ENCODE measurements at regions not wholly inside any gene's neighbourhood (a gene's known extent, or its start where the extent isn't known, plus 50 kb on each side); places are given as distances from the start of the nearest gene placed in this dataset.

DNA sequence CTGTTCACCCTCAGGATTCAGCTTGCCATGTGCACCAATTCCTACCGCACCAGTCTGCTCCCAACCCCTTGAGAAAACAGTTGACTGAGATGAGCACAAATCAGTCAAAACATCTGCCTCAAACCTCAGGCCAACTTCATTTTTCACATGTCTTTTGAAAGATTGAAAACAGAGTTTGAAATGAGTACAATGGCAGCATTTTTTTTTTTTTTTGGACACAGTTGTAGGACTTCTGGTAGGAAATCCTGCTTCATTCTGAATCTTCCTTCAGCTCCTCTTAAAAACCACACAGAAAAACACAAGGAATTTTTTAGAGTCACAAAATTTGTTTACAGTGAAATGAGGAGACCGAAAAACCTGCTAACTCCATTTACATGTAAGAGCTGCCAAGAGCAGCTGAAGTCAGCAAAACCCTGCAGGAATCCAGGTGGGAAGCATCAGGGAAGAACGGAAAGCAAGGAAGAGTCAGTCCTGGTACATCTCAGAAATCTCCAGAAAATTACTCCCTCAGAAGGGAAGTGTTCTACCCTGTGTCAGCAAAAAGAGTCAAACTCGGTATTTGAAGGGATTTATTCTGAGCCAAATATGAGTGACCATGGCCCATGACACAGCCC lies 100.3 kb upstream of the TMTC1 start:
- H3K4me3 ChIP-seq, result no peak overlapping the region
- H3K27me3 ChIP-seq, result no peaks in the 10 kb centered on the region
- no peaks in the 10 kb centered on the region for H3K4me1 ChIP-seq
- no peaks in the 10 kb centered on the region for H3K9me3 ChIP-seq
- no peak for TF ChIP-seq POLR2A (IDR thresholded peaks at IDR 0.05)
- TF ChIP-seq, protein P1, sequence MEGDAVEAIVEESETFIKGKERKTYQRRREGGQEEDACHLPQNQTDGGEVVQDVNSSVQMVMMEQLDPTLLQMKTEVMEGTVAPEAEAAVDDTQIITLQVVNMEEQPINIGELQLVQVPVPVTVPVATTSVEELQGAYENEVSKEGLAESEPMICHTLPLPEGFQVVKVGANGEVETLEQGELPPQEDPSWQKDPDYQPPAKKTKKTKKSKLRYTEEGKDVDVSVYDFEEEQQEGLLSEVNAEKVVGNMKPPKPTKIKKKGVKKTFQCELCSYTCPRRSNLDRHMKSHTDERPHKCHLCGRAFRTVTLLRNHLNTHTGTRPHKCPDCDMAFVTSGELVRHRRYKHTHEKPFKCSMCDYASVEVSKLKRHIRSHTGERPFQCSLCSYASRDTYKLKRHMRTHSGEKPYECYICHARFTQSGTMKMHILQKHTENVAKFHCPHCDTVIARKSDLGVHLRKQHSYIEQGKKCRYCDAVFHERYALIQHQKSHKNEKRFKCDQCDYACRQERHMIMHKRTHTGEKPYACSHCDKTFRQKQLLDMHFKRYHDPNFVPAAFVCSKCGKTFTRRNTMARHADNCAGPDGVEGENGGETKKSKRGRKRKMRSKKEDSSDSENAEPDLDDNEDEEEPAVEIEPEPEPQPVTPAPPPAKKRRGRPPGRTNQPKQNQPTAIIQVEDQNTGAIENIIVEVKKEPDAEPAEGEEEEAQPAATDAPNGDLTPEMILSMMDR (IDR thresholded peaks at IDR 0.05), result no peak
- intact Hi-C loops (cut with DNase I; ENCODE audit: low total_unique reads), result no loop called here
- 56 to 59% methylated on average over 4 of the region's 4 CpGs for WGBS, 2 donors
- H3K36me3 ChIP-seq (ENCODE audit: low read depth, missing control alignments), result no peaks in the 10 kb centered on the region
- DNase-seq, result no peak
- H3K27ac ChIP-seq, result no peak overlapping the region

DNA sequence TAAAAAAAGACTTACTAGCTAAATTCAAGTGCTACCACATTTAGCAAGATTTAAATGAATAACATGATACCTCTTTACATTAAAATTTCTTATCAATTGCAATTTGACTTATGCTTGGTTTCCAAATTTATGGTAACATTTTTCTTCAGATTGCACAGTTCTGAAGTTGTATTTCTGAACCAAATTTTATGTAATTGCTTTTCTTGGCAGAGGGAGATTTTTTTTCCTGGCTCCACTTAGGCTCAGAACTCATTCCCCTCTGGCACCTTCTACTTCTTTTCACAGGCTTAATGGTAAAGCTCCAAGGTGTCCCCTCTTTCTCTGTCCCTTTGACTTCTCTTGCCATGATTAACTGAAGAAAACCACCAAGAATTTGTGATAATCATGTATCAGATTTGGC lies 99.8 kb upstream of the TMTC1 start:
- H3K27ac ChIP-seq, result no peak overlapping the region
- intact Hi-C loops (cut with DNase I; ENCODE audit: low total_unique reads), result no loop called here
- H3K9me3 ChIP-seq, result no peaks in the 10 kb centered on the region
- no peaks in the 10 kb centered on the region for H3K4me1 ChIP-seq
- H3K36me3 ChIP-seq (ENCODE audit: low read depth, missing control alignments), result no peaks in the 10 kb centered on the region
- no peak overlapping the region for H3K4me3 ChIP-seq
- no peaks in the 10 kb centered on the region for H3K27me3 ChIP-seq
- TF ChIP-seq, protein P1 (IDR thresholded peaks at IDR 0.05), result no peak
- TF ChIP-seq POLR2A (IDR thresholded peaks at IDR 0.05), result no peak
- DNase-seq, result no peak

DNA sequence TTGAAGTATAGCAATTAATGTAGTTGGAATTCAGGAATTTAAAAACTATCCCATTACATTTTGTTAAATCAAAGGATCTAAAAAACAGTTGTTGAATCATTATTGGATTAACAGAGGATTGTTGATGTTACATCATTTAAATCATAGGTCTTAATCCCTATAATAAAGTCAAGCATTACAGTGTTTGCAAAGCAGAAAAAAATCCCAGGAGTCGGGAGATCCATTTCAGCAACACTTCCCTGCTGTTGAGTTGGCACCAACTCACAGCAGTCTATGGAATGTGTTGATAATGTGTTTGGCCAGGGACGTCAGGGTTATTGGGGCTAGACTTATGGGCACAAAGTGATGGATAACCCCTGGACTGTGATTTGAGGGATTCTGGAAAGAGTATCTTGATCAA lies 99.1 kb upstream of the TMTC1 start:
- TF ChIP-seq, protein P1 (IDR thresholded peaks at IDR 0.05), result no peak
- TF ChIP-seq POLR2A (IDR thresholded peaks at IDR 0.05), result no peak
- Histone ChIP-seq H3K4me1 (no peaks in the 10 kb centered on the region), H3K4me3 (no peak overlapping the region), H3K27me3 (no peaks in the 10 kb centered on the region), H3K36me3 (ENCODE audit: low read depth, missing control alignments) (no peaks in the 10 kb centered on the region), H3K9me3 (no peaks in the 10 kb centered on the region), H3K27ac (no peak overlapping the region)
- WGBS, 2 donors, result 52 to 64% methylated on average over 2 of the region's 2 CpGs
- DNase-seq, result no peak
- intact Hi-C loops (cut with DNase I; ENCODE audit: low total_unique reads), result no loop called here

DNA sequence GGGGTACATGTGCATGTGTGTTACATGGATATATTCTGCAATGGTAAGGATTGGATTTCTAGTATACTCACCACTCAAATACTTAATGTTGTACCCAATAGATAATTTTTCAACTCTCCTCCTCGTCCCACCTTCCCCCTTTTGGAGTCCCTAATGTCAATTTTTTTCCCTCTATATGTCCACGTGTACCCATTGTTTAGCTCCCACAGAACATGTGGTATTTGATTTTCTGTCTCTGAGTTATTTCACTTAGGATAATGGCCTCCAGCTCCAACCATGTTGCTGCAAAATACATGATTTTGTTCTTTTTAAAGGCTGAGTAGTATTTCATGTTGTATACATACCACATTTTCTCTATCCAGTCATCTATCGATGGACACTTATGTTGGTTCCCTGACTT lies 97.2 kb upstream of the TMTC1 start:
- DNase-seq, result no peak
- TF ChIP-seq, protein P1 (IDR thresholded peaks at IDR 0.05), result no peak
- intact Hi-C loops (cut with DNase I; ENCODE audit: low total_unique reads), result no loop called here
- Histone ChIP-seq H3K9me3 (no peaks in the 10 kb centered on the region), H3K4me3 (no peak overlapping the region), H3K4me1 (no peaks in the 10 kb centered on the region), H3K27ac (no peak overlapping the region), H3K27me3 (no peaks in the 10 kb centered on the region), H3K36me3 (ENCODE audit: low read depth, missing control alignments) (no peaks in the 10 kb centered on the region)
- 82 to 90% methylated on average over 3 of the region's 3 CpGs for WGBS, 2 donors

DNA sequence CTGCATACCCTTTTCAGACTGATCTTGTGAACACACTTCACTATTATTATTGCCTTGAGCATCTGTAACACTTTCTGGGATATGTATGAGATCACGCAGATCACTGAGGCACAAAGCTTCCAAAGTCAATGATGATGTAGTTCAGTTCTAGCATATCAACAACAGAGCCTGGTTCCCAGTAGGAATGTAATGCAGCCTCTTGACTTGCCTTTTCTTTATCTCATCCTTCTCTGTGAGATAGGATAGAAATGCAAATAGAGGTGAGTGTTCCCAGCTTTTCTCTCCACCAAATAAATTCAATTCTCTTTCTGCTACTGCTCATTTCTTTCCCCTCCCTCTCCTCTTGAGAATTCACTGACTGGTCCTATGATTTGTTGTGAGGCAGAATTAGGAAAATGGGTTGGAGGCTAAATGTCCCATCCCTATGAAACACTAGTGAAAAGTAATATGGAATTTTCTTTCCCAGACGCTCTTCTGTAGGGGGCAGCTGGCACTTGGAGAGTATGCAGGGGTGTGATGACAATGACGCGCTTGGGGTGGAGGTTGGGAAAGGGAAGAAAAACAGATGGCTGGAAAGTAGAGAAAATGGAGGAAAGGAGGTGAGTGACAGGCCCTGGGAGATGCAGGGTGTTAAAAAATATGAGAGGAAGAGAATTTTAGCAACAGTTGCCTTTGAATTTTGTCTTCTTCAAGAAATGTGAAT lies 96.0 kb upstream of the TMTC1 start:
- intact Hi-C loops (cut with DNase I; ENCODE audit: low total_unique reads), result no loop called here
- no peak overlapping the region for H3K4me3 ChIP-seq
- H3K9me3 ChIP-seq, result no peaks in the 10 kb centered on the region
- no peaks in the 10 kb centered on the region for H3K36me3 ChIP-seq (ENCODE audit: low read depth, missing control alignments)
- H3K4me1 ChIP-seq, result no peaks in the 10 kb centered on the region
- TF ChIP-seq POLR2A (IDR thresholded peaks at IDR 0.05), result no peak
- TF ChIP-seq, protein P1 (IDR thresholded peaks at IDR 0.05), result no peak
- 92 to 96% methylated on average over 4 of the region's 4 CpGs for WGBS, 2 donors
- no peak for DNase-seq
- no peaks in the 10 kb centered on the region for H3K27me3 ChIP-seq
- H3K27ac ChIP-seq, result no peak overlapping the region

Data from testis (tissue), 2 donors.